ENCODE measurements at regions not wholly inside any gene's neighbourhood (a gene's known extent, or its start where the extent isn't known, plus 50 kb on each side); places are given as distances from the start of the nearest gene placed in this dataset.

- 80 to 90% methylated on average over 14 of the region's 14 CpGs for WGBS, 2 donors
- Histone ChIP-seq H3K4me3 (no peak overlapping the region), H3K4me1 (no peaks in the 10 kb centered on the region), H3K36me3 (no peaks in the 10 kb centered on the region), H3K27ac (no peak overlapping the region), H3K27me3 (no peaks in the 10 kb centered on the region), H3K9me3 (no peaks in the 10 kb centered on the region)
- TF ChIP-seq CTCF (IDR thresholded peaks at IDR 0.05) = no peak
- DNase-seq = no peak
- intact Hi-C loops (cut with DNase I) = no loop called here
Observed at GRCh38 chr15:93247466-93248121, 158.6 kb upstream of the RGMA start.

- H3K4me1 ChIP-seq = no peaks in the 10 kb centered on the region
- H3K36me3 ChIP-seq = no peaks in the 10 kb centered on the region
- no peak for DNase-seq
- intact Hi-C loops (cut with DNase I) = no loop called here
- WGBS, 2 donors = 81 to 91% methylated on average over 20 to 25 of the region's 25 CpGs
- H3K9me3 ChIP-seq = no peaks in the 10 kb centered on the region
- no peak overlapping the region for H3K27ac ChIP-seq
- H3K4me3 ChIP-seq = no peak overlapping the region
- peaks cover 0 to 4% (median 0%) of the 10 kb centered on the region in 4 donors for H3K27me3 ChIP-seq
- TF ChIP-seq CTCF (IDR thresholded peaks at IDR 0.05) (no peak), POLR2A (IDR thresholded peaks at IDR 0.05) (no peak)
Observed at GRCh38 chr15:93246266-93247242, 157.5 kb upstream of the RGMA start.

GRCh38 chr15:93245661-93246042, 156.6 kb upstream of the RGMA start:
- no peaks in the 10 kb centered on the region for H3K36me3 ChIP-seq
- no peak for DNase-seq
- H3K9me3 ChIP-seq = no peaks in the 10 kb centered on the region
- intact Hi-C loops (cut with DNase I) = no loop called here
- H3K4me3 ChIP-seq = no peak overlapping the region
- H3K27me3 ChIP-seq = peaks cover 0 to 12% (median 0%) of the 10 kb centered on the region in 4 donors
- no peaks in the 10 kb centered on the region for H3K4me1 ChIP-seq
- TF ChIP-seq POLR2A (IDR thresholded peaks at IDR 0.05) = no peak
- TF ChIP-seq CTCF (IDR thresholded peaks at IDR 0.05) = no peak
- no peak overlapping the region for H3K27ac ChIP-seq
- WGBS, 2 donors = 80 to 82% methylated on average over 4 to 5 of the region's 5 CpGs

GRCh38 chr15:93244696-93245660, 156.0 kb upstream of the RGMA start:
- WGBS, 2 donors = 91% methylated on average over 13 to 20 of the region's 26 CpGs
- Histone ChIP-seq H3K27ac (no peak overlapping the region), H3K9me3 (no peaks in the 10 kb centered on the region), H3K4me1 (no peaks in the 10 kb centered on the region), H3K4me3 (no peak overlapping the region), H3K36me3 (no peaks in the 10 kb centered on the region), H3K27me3 (peaks cover 0 to 12% (median 0%) of the 10 kb centered on the region in 4 donors)
- no peak for TF ChIP-seq CTCF (IDR thresholded peaks at IDR 0.05)
- no peak for TF ChIP-seq POLR2A (IDR thresholded peaks at IDR 0.05)
- intact Hi-C loops (cut with DNase I) = no loop called here
- no peak for DNase-seq
